DMS79 treated with DMSO at 0.1 percent for 48 hours (cell line): ENCODE measurements at regions not wholly inside any gene's neighbourhood (a gene's known extent, or its start where the extent isn't known, plus 50 kb on each side); places are given as distances from the start of the nearest gene placed in this dataset.

ENCODE experiments used
- DNase-seq: peaks from one replicate; lab custom pipeline; 2025; lab: John Stamatoyannopoulos, UW

DNA sequence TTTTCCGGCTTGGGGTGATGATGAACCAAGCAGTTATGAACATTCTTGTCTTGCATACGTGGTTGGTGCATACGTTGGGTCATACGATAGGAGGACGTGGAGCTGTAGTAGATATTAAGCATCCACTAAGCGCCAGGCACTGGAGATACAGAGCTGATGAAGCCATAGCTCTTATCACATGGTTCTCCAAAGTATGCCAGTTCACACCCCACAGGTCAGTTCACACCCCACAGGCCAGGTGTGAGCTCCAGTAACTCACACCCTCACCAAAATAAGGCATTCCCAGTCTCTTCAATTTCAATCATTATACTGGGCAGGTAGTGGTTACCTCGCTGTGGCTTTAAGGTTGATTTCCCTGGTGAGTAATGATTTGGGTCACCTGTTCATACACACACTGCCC lies 335.5 kb downstream of the FOXL1 start:
- DNase-seq, result no peak

DNA sequence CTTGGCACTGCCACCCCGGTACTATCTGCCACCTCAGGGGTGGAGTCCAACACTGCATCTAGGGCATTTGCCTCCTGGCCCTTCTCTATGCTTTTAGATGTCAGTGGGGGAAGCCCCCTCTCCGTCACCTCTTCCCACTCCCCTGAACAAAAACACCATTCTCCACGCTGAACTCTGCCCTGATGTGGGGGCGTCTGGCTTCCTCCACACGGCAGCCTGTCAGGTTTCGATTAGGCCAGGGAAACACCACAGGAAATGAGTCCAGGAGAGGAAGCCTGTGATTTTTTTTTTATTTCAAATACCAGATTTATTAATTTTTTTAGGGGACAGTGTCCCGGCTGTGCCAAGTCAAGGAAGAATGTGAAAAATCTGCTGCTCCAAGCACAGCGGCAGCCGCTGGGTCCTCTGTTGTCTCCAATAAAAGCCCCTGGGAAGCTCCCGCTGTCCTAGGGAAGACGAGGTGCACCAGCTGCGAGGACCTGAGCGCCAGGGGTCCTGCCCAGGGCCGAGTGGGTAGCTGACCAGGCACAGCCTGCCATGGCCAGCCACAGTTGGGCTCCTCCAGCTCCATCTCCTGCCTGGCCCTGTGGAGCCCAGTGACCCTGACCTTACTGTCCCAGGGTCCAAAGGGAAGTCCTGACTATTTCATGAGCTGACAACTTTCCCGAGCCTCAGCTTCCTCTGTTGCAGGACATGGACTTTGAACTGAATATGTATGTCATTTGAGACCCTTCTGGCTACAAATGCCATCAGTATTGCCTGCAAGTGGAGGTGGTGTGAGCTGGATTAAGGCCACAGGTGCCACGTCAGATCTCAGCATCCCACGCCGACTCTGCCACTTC lies 336.7 kb downstream of the FOXL1 start:
- DNase-seq, result no peak

DNA sequence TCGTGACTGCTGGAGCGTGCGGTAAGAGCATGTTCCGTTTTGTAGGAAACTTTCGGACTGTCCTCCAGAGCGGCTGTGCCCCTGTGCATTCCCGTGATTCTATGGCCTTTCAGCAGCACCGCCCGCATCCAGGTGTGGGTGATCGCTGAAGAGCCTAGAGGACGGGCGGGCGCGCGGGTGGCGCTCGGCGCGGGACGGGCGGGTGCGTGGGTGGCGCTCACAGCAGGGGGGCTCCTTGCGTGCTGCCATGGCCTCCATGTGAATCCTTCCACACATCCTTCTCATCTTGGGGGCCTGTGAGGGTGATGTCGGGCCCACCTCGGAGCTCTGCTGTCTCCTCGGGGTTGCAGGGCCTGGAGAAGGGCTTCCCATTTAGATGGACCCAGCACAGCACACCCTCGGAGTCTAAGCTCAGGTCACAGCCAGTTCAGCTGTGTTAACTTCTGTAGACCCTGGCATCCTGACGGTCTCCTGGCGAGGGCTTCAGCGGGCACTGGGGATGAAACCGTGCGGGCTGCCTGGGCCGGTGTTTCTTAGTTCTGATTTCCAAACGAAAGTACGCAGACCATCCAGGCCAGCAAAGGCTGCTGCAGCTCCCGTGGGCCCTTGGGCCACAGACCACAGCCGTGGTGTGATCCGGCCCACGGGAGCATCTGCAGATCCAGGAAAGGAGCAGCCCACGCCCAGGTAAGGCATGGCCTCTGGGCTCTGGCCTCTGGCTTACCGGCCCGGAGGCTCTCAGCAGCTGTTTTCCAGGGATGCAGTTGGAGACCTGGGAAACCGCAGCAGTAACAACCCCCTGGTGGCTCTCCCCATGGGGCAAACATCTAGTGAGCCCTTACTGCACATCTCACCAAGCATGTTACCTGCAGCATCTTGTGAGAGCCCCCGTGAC lies 339.4 kb downstream of the FOXL1 start:
- no peak for DNase-seq

- DNase-seq, result no peak
These were observed 340.3 kb downstream of the FOXL1 start for GRCh38 chr16:86918637-86919036.

- no peak for DNase-seq
These were observed 340.7 kb downstream of the FOXL1 start for GRCh38 chr16:86919078-86919477.

GRCh38 chr16:86919578-86920305 lies 341.4 kb downstream of the FOXL1 start:
- DNase-seq, result no peak

- DNase-seq, result no peak
These were observed 342.9 kb downstream of the FOXL1 start for GRCh38 chr16:86921289-86921688.

DNA sequence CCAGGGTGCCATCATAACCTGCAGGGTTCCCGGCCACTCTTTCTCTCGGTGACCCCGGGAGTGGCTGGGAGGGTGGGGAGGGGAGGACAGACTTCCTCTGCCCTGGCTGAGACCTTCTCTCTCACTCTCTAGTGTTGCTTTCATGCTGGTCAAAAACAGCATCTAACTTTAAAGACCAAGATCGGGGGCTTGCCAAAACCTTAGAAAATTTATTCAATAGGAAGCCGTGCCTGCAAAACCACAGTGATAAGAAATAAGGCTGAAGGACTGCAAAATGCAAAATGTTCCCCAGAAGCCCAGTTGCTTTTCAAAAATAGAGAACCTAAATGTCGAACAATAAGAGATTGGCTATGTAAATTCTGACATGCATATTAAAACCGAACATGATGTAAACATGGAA lies 344.0 kb downstream of the FOXL1 start:
- DNase-seq, result no peak

- no peak for DNase-seq
These were observed 345.3 kb downstream of the FOXL1 start for GRCh38 chr16:86923656-86924055.

DNA sequence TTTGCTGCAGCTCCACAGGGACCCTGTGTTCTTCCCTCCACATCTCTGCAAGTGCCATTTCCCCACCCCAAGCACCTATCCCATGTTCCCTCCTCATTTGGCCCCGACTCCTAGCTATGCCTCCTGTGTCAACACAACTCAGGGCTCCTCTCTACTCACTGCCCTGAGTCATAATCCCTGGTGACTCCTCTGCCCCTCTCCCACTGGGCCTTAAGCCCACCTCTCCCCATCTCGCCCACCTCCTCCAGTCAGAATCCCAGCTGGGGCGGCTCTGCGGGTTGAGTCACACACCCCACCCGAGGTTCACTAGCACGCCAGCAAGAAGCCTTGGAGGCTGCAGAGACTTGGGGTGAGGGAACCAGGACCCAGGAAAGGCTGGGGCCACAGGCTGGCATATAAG lies 346.2 kb downstream of the FOXL1 start:
- DNase-seq, result no peak

- no peak for DNase-seq
These were observed 346.9 kb downstream of the FOXL1 start for GRCh38 chr16:86925067-86925791.

GRCh38 chr16:86926181-86927094 lies 348.1 kb downstream of the FOXL1 start:
- DNase-seq, result no peak

GRCh38 chr16:86927699-86928098 lies 349.4 kb downstream of the FOXL1 start:
- DNase-seq, result no peak

- DNase-seq, result no peak
These were observed 350.2 kb downstream of the FOXL1 start for GRCh38 chr16:86928523-86929011.

DNA sequence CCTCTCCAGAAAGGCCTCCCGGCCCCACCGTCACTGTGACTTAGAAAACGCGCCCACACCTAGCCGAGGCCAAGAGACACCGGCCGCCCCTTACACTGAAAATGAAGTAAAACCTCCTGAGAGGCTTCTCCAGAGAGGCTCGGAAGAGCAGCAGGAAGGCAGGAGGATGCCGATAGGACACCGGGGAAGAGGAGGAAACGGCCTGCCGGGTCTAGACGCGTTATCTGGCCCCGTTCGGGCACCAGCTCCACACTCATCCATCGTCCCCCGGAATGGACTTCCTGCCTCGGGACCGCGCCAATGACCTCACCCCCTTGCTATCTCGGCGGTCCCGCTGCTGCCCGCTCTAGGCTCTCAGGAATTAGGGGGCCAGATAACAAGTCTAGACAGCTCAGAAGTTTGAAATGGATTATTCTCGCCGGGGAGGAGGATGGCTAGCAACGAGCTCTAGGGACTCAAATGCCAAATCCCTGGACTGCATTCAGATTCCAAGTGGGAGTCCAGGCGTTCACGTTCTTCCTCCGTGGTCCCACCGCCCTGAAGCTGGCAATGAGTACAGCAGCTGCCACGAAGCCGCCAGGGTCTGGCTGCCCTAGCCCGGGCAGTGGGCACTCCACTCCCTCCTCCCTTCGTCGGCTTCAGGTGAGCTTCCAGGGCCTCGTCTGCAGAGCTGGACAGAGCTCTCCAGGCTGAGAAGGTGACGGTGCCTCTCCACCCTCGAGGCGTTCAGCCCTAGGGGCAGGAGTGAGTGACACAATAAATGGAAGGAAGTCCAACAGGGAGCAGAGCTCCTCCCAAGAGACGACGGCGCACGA lies 350.9 kb downstream of the FOXL1 start:
- no peak for DNase-seq

- no peak for DNase-seq
These were observed 351.7 kb downstream of the FOXL1 start for GRCh38 chr16:86930001-86930400.

GRCh38 chr16:86930663-86931373 lies 352.5 kb downstream of the FOXL1 start:
- no peak for DNase-seq

DNA sequence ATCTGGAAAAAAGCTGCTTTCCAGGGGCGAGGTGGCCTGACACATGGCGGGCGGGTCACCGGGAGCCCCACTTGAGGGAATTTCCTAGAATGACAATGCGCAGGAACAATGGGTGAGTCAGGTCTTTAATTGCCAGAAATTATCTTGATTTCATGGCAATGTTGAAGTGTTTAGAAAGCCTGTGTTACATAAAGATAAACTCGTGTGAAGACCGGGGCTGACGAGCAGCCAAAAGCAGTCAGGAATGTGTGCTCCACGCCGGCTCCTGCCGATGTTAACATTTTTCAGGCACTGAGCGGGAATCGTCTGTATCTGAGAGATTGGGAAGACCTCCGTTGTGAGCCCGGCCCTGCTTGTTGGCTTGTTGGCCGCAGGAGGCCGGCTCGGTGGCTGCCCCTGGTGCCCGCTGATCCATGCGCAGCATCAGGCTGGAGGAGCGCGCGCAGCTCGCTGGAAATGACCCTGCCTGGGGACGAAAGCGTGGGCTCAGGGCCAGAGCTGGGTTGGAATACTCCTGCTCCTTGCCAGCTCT lies 353.1 kb downstream of the FOXL1 start:
- no peak for DNase-seq
